ENCODE measurements at regions not wholly inside any gene's neighbourhood (a gene's known extent, or its start where the extent isn't known, plus 50 kb on each side); places are given as distances from the start of the nearest gene placed in this dataset.

- intact Hi-C loops (cut with micrococcal nuclease) = no loop called here
These were observed 197.0 kb downstream of the DRD1 start for GRCh38 chr5:175246889-175247520.

- intact Hi-C loops (cut with micrococcal nuclease) = no loop called here
These were observed 197.6 kb downstream of the DRD1 start for GRCh38 chr5:175246242-175246888.

GRCh38 chr5:175243441-175243840 is 200.5 kb downstream of the DRD1 start:
- intact Hi-C loops (cut with micrococcal nuclease) = no loop called here

- intact Hi-C loops (cut with micrococcal nuclease) = no loop called here
These were observed 201.8 kb downstream of the DRD1 start for GRCh38 chr5:175242207-175242606.

- intact Hi-C loops (cut with micrococcal nuclease) = no loop called here
These were observed 205.7 kb downstream of the DRD1 start for GRCh38 chr5:175238326-175238725.

GRCh38 chr5:175236176-175236575 is 207.8 kb downstream of the DRD1 start:
- intact Hi-C loops (cut with micrococcal nuclease) = no loop called here

GRCh38 chr5:175235251-175235960 is 208.6 kb downstream of the DRD1 start:
- intact Hi-C loops (cut with micrococcal nuclease) = no loop called here

- intact Hi-C loops (cut with micrococcal nuclease) = no loop called here
These were observed 213.7 kb downstream of the DRD1 start for GRCh38 chr5:175230299-175230698.

GRCh38 chr5:175226506-175226905 is 217.5 kb downstream of the DRD1 start:
- intact Hi-C loops (cut with micrococcal nuclease) = no loop called here

GRCh38 chr5:175223291-175223690 is 220.7 kb downstream of the DRD1 start:
- intact Hi-C loops (cut with micrococcal nuclease) = no loop called here

GRCh38 chr5:175222621-175223020 is 221.4 kb downstream of the DRD1 start:
- intact Hi-C loops (cut with micrococcal nuclease) = no loop called here

GRCh38 chr5:175220549-175220948 is 223.4 kb downstream of the DRD1 start:
- intact Hi-C loops (cut with micrococcal nuclease) = no loop called here

GRCh38 chr5:175219366-175219765 is 224.6 kb downstream of the DRD1 start:
- intact Hi-C loops (cut with micrococcal nuclease) = no loop called here

GRCh38 chr5:175216991-175217390 is 227.0 kb downstream of the DRD1 start:
- intact Hi-C loops (cut with micrococcal nuclease) = no loop called here

GRCh38 chr5:175215906-175216305 is 228.1 kb downstream of the DRD1 start:
- intact Hi-C loops (cut with micrococcal nuclease) = no loop called here

- intact Hi-C loops (cut with micrococcal nuclease) = no loop called here
These were observed 229.8 kb downstream of the DRD1 start for GRCh38 chr5:175214152-175214551.

GRCh38 chr5:175211956-175212756 is 231.8 kb downstream of the DRD1 start:
- intact Hi-C loops (cut with micrococcal nuclease) = no loop called here

GRCh38 chr5:175207321-175208040 is 236.5 kb downstream of the DRD1 start:
- intact Hi-C loops (cut with micrococcal nuclease) = no loop called here

- intact Hi-C loops (cut with micrococcal nuclease) = no loop called here
These were observed 237.3 kb downstream of the DRD1 start for GRCh38 chr5:175206669-175207068.

- intact Hi-C loops (cut with micrococcal nuclease) = no loop called here
These were observed 241.4 kb downstream of the DRD1 start for GRCh38 chr5:175202463-175203068.

- intact Hi-C loops (cut with micrococcal nuclease) = no loop called here
These were observed 242.6 kb downstream of the DRD1 start for GRCh38 chr5:175201393-175201792.
